ENCODE measurements at regions not wholly inside any gene's neighbourhood (a gene's known extent, or its start where the extent isn't known, plus 50 kb on each side); places are given as distances from the start of the nearest gene placed in this dataset.
A peak's percentile ranks its signal among the peaks of the same experiment; 100 is the strongest.
"Not testable (repeated sequence)": the region's sequence is repeated elsewhere in the genome, so short reads cannot be mapped to it uniquely, and the experiment has no call there.

GRCh38 chr4:72875138-72875537 lies 194.4 kb downstream of the COX18 start:
- no peak for DNase-seq

GRCh38 chr4:72864898-72865297 lies 204.6 kb downstream of the COX18 start:
- DNase-seq, result no peak

DNA sequence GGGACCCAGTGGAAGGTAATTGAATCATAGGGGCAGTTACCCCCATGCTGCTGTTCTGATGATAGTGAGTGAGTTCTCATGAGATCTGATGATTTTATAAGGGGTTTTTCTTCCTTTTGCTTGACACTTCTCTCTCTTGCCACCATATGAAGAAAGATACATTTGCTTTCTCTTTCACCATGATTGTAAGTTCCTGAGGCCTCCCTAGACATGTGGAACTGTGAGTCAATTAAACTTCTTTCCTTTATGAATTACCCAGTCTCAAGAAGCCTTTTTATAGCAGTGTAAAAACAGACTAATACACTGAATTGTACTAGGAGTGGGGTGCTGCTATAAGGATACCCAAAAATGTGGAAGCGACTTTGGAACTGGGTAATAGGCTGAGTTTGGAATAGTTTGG lies 205.2 kb downstream of the COX18 start:
- DNase-seq, result not testable (repeated sequence)

- DNase-seq, result no peak
Measured at GRCh38 chr4:72860766-72861165, 208.8 kb downstream of the COX18 start.

- no peak for DNase-seq
Measured at GRCh38 chr4:72858328-72858727, 211.2 kb downstream of the COX18 start.

DNA sequence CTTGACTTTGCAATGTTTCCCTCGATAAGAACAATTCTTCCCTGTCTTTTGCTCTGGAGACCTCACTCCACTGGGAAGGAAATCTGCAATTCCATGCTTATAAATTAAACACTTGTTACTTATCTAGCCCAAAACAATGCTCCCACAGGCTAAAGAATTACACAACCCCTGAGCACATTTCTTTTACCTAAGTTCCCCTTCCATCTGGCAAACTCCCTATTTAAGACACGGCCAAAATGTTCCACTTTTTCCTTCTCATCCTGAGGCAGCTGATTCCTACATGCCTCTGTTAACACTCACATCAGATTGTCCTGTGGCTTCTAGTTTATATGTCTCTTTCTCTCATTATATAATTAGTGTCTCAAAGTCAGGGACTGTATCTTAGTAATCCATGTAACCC lies 211.7 kb downstream of the COX18 start:
- DNase-seq, result no peak

GRCh38 chr4:72857216-72857615 lies 212.3 kb downstream of the COX18 start:
- no peak for DNase-seq

- DNase-seq, result peak; percentile 75
Measured at GRCh38 chr4:72846280-72847111, 223.0 kb downstream of the COX18 start.

DNA sequence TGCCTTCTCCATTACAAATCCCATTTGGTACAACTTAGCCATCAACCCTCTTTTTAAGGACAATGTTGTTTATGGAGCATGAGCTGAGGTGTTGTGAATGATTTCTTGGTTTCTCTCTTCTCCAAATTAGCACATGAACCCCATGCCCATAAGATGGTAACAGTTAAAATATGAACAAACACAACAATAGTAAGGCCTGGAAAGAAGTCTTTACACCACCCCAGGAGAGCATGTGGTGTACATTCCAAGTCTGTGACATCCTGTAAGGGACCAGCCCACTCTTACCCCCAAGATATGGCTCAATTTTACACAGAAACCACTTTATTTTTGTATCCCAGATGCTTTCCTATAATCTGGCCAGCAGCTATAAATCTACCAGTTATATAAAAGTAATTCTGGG lies 226.1 kb downstream of the COX18 start:
- DNase-seq, result no peak

GRCh38 chr4:72842323-72842722 lies 227.2 kb downstream of the COX18 start:
- no peak for DNase-seq

DNA sequence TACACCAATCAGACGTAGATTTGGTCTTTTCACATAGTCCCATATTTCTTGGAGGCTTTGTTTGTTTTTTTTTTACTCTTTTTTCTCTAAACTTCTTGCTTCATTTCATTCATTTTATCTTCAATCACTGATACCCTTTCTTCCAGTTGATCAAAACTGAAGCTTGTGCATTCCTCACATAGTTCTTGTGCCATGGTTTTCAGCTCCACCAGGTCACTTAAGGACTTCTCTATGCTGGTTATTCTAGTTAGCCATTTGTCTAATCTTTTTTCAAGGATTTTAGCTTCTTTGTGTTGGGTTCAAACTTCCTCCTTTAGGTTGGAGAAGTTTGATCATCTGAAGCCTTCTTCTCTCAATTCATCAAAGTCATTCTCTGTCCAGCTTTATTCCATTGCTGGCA lies 229.3 kb downstream of the COX18 start:
- not testable (repeated sequence) for DNase-seq

DNA sequence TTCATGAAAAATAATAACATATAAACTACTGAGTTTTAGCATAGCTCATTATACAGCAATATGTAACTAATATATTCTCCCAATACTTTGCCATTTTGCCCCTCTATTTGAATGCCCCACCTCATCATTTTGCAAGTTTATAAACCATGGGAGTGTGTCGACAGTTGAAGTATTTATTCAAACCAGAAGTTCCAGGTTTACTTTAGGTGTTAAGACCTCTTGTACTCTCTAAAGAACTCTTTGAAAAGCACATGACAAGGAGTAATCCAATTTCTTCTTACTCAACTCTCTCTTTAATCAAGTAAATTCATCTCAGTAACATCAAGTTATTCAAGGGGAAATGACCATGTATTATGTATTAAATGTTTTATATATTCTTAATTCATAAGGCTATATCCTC lies 240.7 kb downstream of the COX18 start:
- no peak for DNase-seq

DNA sequence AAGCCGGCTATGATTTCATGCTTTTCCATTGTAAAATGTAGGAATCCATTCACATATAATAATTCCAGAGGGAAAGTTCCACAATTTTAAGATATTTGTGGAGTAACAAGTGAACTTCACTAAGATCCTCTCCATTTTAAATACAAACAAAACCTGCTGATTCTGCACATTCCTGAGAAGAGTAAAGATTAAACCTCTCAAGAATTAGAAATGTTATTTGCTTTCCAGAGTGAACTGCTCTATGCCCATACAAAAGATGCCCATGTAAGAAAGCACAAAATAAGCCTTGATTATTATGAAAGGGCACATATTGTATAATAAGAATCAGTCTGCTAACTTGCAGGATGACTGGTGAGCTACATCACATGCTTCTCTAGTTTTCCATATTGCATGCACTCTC lies 241.5 kb downstream of the COX18 start:
- no peak for DNase-seq

DNA sequence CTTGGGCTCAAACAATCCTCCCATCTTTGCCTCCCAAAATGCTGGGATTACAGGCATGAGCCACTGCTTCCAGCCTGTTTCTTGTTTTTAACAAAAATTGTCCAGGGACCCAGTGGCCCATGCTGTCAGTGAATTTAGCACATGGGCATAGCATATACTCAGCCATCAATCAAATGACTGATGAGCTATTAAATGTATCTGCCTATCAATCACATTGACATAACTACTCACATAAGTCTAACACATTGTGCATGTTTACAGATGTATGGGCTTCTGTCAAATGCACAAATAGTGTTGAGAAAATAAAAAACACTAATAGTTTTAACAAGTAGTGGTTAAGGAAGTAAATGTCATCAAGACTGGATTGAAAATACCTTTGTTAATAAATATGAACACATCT lies 249.4 kb downstream of the COX18 start:
- no peak for DNase-seq

GRCh38 chr4:72817012-72817411 lies 248.0 kb upstream of the ADAMTS3 start:
- DNase-seq, result no peak

DNA sequence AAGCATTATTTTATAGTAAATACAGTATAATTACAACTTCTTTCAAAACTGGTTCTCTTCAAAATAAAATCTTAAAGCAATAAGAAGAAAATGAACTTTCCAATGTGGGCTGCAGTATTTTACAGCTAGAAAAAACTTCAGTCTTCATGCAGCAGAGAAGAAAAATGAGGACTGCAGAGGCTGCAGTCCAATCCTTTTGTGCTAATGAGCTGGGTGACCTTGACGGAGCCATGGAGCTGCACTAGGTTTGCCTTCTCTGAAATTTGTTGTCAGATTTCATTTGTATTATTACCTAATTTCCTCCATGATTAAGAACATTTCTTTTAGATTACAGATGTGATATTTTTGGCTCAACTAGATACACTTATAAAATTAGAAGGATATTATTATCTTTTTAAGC lies 245.2 kb upstream of the ADAMTS3 start:
- DNase-seq, result no peak

- DNase-seq, result no peak
Measured at GRCh38 chr4:72809208-72809607, 240.2 kb upstream of the ADAMTS3 start.

GRCh38 chr4:72805284-72805683 lies 236.3 kb upstream of the ADAMTS3 start:
- DNase-seq, result no peak

DNA sequence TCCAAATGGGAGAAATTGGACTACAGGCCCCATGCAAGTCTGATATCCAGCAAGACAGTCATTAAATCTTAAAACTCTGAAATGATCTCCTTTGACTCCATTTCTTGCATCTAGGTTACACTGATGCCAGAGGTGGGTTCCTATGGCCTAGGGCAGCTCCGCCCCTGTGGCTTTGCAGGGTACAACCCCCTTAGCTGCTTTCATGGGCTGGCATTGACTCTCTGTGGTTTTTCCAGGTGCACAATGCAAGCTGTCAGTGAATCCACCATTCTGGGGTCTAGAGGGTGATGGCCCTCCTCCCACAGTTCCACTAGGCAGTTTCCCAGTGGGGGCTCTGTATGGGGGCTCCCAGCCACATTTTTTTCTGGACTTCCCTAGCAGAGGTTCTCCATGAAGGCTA lies 228.5 kb upstream of the ADAMTS3 start:
- DNase-seq, result no peak

DNA sequence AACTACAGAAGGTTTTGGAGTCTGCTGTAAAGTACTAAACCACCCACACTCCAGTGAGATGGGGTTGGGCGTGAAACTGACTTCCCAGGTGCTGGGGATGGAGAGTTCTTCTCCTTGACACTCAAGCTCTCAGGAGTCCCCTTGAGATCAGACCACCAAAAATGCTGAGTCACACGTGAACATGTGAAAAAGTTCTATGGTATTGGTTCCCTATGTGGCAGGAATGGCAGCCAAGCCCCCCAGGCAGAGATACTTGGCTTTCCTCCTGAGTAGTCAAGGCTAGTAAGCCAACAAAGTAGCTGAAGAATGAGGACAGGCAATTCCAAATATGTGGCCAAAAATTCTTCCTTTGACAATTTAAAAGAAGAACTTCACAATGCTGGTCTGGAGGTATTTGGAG lies 222.0 kb upstream of the ADAMTS3 start:
- no peak for DNase-seq

DNA sequence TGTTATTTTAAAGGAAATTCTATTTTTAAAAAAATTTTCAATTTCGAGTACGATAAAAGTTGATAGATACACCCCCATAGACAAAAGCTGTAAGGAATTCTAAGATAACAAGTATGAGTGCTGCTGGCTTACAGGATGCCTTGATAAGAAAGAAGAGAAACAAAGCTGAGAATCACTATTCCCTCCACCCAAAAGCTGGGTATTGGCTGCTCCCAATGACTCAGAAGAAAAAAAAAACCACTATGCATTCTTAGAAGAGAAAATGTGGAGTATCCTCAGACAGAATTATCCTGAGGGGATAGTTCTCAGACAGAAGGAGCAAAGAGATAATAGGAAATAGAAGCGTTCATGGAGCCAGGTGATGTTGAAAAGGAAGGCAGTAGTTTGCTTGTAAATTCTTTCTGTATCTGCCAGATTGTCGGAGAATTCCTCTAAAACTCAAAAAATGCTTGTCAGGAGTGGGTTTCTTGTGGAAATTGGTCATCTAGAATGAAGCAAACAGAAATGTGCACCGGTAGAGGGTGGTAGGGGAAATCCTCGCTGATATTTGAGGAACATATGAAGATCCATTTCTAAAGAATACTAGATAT lies 217.5 kb upstream of the ADAMTS3 start:
- no peak for DNase-seq

DNA sequence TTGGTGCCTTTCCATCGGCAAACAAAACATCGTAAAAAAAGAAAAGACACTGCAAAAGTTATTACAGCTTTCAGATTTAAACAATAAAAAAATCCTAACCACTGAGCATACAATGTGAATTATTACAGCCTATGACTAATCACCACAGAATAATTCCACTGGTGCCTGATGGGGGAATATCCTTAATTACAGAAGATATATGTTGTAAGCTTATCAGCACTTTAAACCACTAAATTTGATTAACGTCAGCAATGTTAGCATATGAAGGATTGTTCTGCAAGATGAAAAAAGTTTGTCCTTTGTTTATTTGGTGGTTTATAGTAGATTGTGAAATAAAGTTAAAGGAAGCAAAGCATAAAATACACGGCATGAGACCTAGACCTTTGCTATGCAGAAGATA lies 210.2 kb upstream of the ADAMTS3 start:
- no peak for DNase-seq

DNA sequence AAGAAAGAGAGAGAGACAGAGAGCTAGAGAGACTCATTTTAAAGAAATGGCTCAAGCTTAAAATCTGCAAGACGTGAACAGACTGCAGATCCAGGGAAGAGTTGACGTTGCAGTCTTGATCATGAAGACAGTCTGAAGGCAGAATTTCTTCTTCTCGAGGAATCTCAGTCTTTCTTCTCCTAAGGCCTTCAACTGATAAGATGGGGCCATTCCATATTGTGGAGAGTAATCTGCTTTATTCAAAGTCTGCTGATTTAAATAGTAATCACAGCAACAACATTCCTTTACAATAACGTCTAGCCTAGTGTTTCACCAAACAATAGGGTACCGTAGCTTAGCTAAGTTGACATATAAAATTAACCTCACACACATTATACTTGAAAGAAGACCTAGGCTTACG lies 208.4 kb upstream of the ADAMTS3 start:
- DNase-seq, result no peak

- DNase-seq, result no peak
Measured at GRCh38 chr4:72770708-72771107, 201.7 kb upstream of the ADAMTS3 start.

DNA sequence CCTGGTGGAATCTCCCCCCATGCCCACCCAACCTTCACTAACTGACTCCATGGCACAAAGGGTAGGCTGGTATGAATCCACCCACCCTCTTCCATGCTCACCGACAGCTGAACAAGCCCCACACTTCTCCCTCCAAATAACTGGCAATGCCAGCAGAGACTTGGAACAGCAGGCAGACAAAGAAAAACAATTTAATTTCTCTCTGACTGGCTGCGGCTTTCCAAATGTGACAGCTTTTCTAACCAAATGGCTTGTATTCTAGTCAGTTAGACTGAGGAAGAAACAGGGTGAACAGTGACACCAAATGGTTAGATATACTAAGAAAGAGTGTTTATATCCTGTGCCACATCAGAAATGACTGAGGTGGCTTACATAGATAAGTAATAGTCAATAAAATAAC lies 199.3 kb upstream of the ADAMTS3 start:
- no peak for DNase-seq

Data from RPMI8226 (cell line).